ENCODE measurements at regions not wholly inside any gene's neighbourhood (a gene's known extent, or its start where the extent isn't known, plus 50 kb on each side); places are given as distances from the start of the nearest gene placed in this dataset.
"Not testable (repeated sequence)": the region's sequence is repeated elsewhere in the genome, so short reads cannot be mapped to it uniquely, and the experiment has no call there.

- BruUV-seq (replicated peaks): no TSS peak
These were observed 1038.3 kb upstream of the SLIT2 start for GRCh38 chr4:19213388-19213787.

GRCh38 chr4:19205853-19206252 lies 1045.9 kb upstream of the SLIT2 start:
- H3K9ac ChIP-seq (ENCODE audit: insufficient read depth, low read depth, low read length): no peak overlapping the region
- no peaks in the 10 kb centered on the region; a peak in 1 of 5 replicates for H3K27me3 ChIP-seq (ENCODE audit: control insufficient read depth in 1 of 2, insufficient read depth in 2 of 2, low read length in 2 of 2)
- ATAC-seq (no peak), DNase-seq (ENCODE audit: low spot score) (no peak), FAIRE-seq (no peak)
- H3K79me2 ChIP-seq (ENCODE audit: insufficient read depth, low read length): no peaks in the 10 kb centered on the region
- WGBS (ENCODE audit: low lambda C conversion rate): 0% methylated on average over 2 of the region's 2 CpGs
- no peaks in the 10 kb centered on the region for H4K20me1 ChIP-seq (ENCODE audit: insufficient read depth, low read length)
- in situ Hi-C loops (cut with HindIII; ENCODE audit: extremely low pct_ligation_motif_present, low pct_unique_long_range_greater_than_20kb) (no loop called here), intact Hi-C loops (cut with micrococcal nuclease; ENCODE audit: unreplicated experiment) (no loop called here)
- peaks cover 71% of the 10 kb centered on the region for H3K9me3 ChIP-seq (ENCODE audit: low read length)
- POLR2A ChIA-PET: no interaction called here
- H2AFZ ChIP-seq (ENCODE audit: low read length): no peak overlapping the region
- no TSS peak for BruUV-seq (replicated peaks)
- H3K27ac ChIP-seq (ENCODE audit: extremely low read length, insufficient read depth, low read length): no peak overlapping the region
- no peak overlapping the region for H3K4me2 ChIP-seq (ENCODE audit: low read depth, low read length)
- no peak for TF ChIP-seq CHD2 (IDR thresholded peaks at IDR 0.05; ENCODE audit: low read depth, low read length)
- H3K4me1 ChIP-seq (ENCODE audit: insufficient read depth, low read length): no peaks in the 10 kb centered on the region
- no peaks in the 10 kb centered on the region for H3K36me3 ChIP-seq (replicated peaks in 1 of 2; ENCODE audit: control insufficient read depth in 1 of 2, insufficient read depth in 2 of 2, low read length in 2 of 2)
- CTCF ChIA-PET (ENCODE audit: low intra/inter-chr PET ratio, low total read pairs): no interaction called here
- no peak overlapping the region for H3K4me3 ChIP-seq (replicated peaks in 1 of 3; ENCODE audit: insufficient read depth in 1 of 3, low read depth in 2 of 3, low read length in 3 of 3)

More at GRCh38 chr4:19213388-19213787, 1038.3 kb upstream of the SLIT2 start:
- 2% methylated on average over 3 of the region's 3 CpGs for WGBS (ENCODE audit: low lambda C conversion rate)
- Histone ChIP-seq H3K9me3 (ENCODE audit: low read length) (peaks cover 72% of the 10 kb centered on the region), H4K20me1 (ENCODE audit: insufficient read depth, low read length) (no peaks in the 10 kb centered on the region), H3K27ac (ENCODE audit: extremely low read length, insufficient read depth, low read length) (no peak overlapping the region), H3K36me3 (replicated peaks in 1 of 2; ENCODE audit: control insufficient read depth in 1 of 2, insufficient read depth in 2 of 2, low read length in 2 of 2) (no peaks in the 10 kb centered on the region), H3K4me1 (ENCODE audit: insufficient read depth, low read length) (no peaks in the 10 kb centered on the region), H3K9ac (ENCODE audit: insufficient read depth, low read depth, low read length) (no peak overlapping the region), H3K4me2 (ENCODE audit: low read depth, low read length) (no peak overlapping the region), H2AFZ (ENCODE audit: low read length) (no peak overlapping the region), H3K79me2 (ENCODE audit: insufficient read depth, low read length) (no peaks in the 10 kb centered on the region), H3K4me3 (replicated peaks in 1 of 3; ENCODE audit: insufficient read depth in 1 of 3, low read depth in 2 of 3, low read length in 3 of 3) (no peak overlapping the region), H3K27me3 (ENCODE audit: control insufficient read depth in 1 of 2, insufficient read depth in 2 of 2, low read length in 2 of 2) (no peaks in the 10 kb centered on the region)
- in situ Hi-C loops (cut with HindIII; ENCODE audit: extremely low pct_ligation_motif_present, low pct_unique_long_range_greater_than_20kb) (no loop called here), intact Hi-C loops (cut with micrococcal nuclease; ENCODE audit: unreplicated experiment) (no loop called here)
- FAIRE-seq: no peak
- no peak for TF ChIP-seq PCBP2 (optimal IDR thresholded peaks at IDR 0.05; ENCODE audit: low read depth, low read length, poor library complexity, severe bottlenecking)
- TF ChIP-seq NCOA5 (CRISPR knock-in tag; IDR thresholded peaks at IDR 0.05): no peak
- no peak for TF ChIP-seq NFKBIZ (CRISPR knock-in tag; IDR thresholded peaks at IDR 0.05)
- no peak for TF ChIP-seq HHEX (CRISPR knock-in tag; IDR thresholded peaks at IDR 0.05)
- TF ChIP-seq HNRNPL (IDR thresholded peaks at IDR 0.05; ENCODE audit: low read depth, low read length): no peak
- no peak for TF ChIP-seq THAP7 (CRISPR knock-in tag; IDR thresholded peaks at IDR 0.05)
- TF ChIP-seq ZNF10 (CRISPR knock-in tag; IDR thresholded peaks at IDR 0.05; ENCODE audit: borderline replicate concordance, low read depth): no peak
- no peak for DNase-seq (ENCODE audit: low spot score)
- ChIA-PET POLR2A (no interaction called here), CTCF (ENCODE audit: low intra/inter-chr PET ratio, low total read pairs) (no interaction called here)
- ATAC-seq: no peak

GRCh38 chr4:19197838-19198237 lies 1053.9 kb upstream of the SLIT2 start:
- intact Hi-C loops (cut with micrococcal nuclease; ENCODE audit: unreplicated experiment): not testable (repeated sequence)

More at GRCh38 chr4:19197838-19198237, 1053.9 kb upstream of the SLIT2 start:
- CTCF ChIA-PET (ENCODE audit: low intra/inter-chr PET ratio, low total read pairs); H2AFZ ChIP-seq (ENCODE audit: low read length); H3K36me3 ChIP-seq (replicated peaks in 1 of 2; ENCODE audit: control insufficient read depth in 1 of 2, insufficient read depth in 2 of 2, low read length in 2 of 2); H3K79me2 ChIP-seq (ENCODE audit: insufficient read depth, low read length); H3K4me2 ChIP-seq (ENCODE audit: low read depth, low read length); H3K4me1 ChIP-seq (ENCODE audit: insufficient read depth, low read length); H3K27ac ChIP-seq (ENCODE audit: extremely low read length, insufficient read depth, low read length); POLR2A ChIA-PET; ATAC-seq; FAIRE-seq; H4K20me1 ChIP-seq (ENCODE audit: insufficient read depth, low read length); H3K9ac ChIP-seq (ENCODE audit: insufficient read depth, low read depth, low read length); H3K4me3 ChIP-seq (replicated peaks in 1 of 3; ENCODE audit: insufficient read depth in 1 of 3, low read depth in 2 of 3, low read length in 3 of 3); in situ Hi-C loops (cut with HindIII; ENCODE audit: extremely low pct_ligation_motif_present, low pct_unique_long_range_greater_than_20kb); H3K27me3 ChIP-seq (ENCODE audit: control insufficient read depth in 1 of 2, insufficient read depth in 2 of 2, low read length in 2 of 2); DNase-seq (ENCODE audit: low spot score); BruUV-seq (replicated peaks): not testable (repeated sequence)
- WGBS (ENCODE audit: low lambda C conversion rate): 45% methylated on average over 12 of the region's 17 CpGs
- peaks cover 82% of the 10 kb centered on the region for H3K9me3 ChIP-seq (ENCODE audit: low read length)

Data from HepG2 (cell line).